GM18873 (cell line): ENCODE measurements at regions not wholly inside any gene's neighbourhood (a gene's known extent, or its start where the extent isn't known, plus 50 kb on each side); places are given as distances from the start of the nearest gene placed in this dataset.
A peak's percentile ranks its signal among the peaks of the same experiment; 100 is the strongest.
"Not testable (repeated sequence)": the region's sequence is repeated elsewhere in the genome, so short reads cannot be mapped to it uniquely, and the experiment has no call there.

Experiments
- ATAC-seq: cut with Tn5 transposase; IDR thresholded peaks from one replicate; pipeline ENCODE4 v1.9.1; 2021; ENCODE audit warnings: mild to moderate bottlenecking, moderate library complexity, moderate number of reproducible peaks; ENCODE audit not compliant: unreplicated experiment, low FRiP score

DNA sequence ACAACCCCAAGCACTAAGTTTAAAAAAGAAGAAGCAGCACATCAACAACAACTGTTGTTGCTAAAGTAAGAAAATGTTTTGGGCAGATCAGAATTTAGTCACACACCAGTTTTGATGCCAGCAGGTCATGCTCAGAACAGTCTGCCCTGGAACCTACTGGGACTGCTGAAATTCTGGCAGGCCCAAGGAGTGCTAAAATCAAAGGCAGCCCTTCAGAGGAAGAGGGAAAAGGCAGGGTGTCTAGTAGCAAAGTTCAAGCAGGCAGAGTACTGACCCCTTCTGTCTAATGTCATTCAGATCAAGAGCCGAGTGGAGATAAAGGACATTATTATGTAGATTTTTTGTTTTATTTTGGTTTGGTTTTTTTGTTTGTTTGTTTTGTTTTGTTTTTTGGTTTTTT lies 96.6 kb upstream of the LOC128125822 start:
- no peak for ATAC-seq

DNA sequence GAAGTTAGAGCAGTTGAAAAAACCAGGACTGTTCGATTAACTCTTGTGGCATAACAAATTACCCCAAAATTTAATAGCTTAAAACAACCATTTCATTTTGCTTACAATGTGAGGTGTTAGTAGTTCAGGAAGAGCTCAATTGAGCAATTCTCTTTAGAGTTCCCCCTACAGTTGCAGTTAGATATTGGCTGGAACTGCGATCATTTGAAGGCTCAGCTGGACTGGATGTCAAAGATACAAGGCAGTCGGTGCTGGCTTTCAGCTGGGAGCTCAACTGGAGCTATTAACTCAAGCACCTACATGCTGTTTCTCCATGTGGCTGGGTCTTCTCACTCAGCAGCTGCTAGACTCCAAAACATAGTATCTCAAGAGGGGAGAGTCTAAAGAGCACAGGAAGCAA lies 96.0 kb upstream of the LOC128125822 start:
- no peak for ATAC-seq

DNA sequence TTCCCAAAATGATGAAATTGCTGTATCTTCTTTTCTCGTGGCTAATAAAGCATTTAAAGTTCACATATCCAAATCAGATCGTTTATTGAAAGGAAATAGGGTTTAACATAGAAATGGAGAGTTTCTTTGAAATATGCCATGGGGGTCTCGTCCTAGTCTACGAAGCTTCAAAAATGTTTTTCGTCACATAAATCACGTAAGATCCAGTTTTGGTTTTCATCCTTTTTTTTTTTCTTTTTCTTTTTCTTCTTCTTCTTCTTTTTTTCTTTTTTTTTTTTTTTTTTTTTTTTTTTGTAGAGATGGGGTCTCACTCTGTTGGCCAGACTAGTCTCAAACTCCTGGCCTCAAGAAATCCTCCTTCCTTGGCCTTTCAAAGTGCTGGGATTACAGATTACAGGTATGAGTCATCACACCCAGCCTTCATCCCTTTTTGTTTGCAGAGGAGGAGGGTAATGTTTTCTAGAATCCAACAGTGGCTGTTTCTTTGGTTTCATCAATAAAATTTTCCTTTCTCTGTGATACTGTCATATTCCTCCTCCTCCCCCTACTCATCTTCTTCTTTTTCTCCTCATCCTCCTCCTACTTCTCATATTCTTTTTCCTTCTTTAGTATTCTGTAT lies 94.7 kb upstream of the LOC128125822 start:
- ATAC-seq = no peak

GRCh38 chr6:63478734-63479133 lies 93.5 kb upstream of the LOC128125822 start:
- ATAC-seq = no peak

DNA sequence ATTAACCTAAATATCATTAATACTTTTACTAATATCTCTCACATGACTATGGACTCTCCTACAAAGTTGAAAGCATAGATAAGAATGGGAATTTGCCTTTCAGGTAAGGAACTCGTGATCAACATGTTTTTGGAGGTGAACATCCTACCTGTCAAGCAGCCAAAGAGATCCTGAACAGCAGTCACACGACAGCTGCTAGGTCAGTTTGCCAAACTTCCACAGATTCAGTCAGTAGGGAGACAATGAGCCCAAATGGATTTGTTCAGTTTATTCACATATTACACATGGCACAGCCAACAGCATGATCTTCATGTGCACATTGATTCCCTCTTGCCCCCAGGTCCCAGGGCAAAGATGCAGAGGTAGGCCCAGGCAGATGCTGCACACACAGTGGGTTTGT lies 86.1 kb upstream of the LOC128125822 start:
- ATAC-seq = no peak

- no peak for ATAC-seq
Measured at GRCh38 chr6:63487103-63487813, 85.0 kb upstream of the LOC128125822 start.

DNA sequence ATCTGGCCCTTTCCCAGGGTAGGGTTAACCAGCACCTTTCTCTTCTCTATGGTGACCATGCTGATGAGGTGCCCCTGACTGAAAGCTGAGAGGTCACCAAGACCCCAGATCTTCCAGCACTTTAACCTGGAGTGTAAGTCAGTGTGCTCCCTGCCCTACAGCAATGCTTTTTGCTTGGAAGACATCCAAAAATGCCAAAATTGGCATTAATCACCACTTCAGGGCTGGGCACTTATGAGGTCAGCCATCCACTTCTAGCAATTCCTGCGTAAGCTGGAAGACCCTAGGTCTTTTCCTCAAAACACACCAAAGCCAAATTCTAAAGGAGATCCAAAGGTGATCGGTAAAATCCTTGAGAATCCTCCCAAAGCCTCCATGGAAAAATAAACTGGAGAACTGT lies 81.2 kb upstream of the LOC128125822 start:
- no peak for ATAC-seq

DNA sequence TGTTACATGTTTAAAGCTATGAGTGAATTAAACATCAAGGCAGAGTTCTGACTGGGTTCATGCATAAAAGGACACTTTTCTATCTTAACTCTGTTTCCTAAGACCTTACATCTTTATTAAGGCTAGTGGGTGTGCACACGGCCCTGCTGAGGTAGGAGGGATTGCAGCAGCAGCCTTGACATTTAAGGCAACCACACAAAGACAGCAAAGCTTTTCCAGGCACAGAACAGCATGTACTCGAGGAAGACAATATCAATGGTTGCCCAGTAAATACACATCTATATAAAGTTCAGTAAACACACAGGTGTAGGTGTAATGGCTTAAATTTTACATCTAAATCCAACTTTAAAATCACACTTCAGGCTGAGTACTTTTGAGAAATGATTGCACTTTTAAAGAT lies 79.8 kb upstream of the LOC128125822 start:
- no peak for ATAC-seq

GRCh38 chr6:63493557-63493956 lies 78.7 kb upstream of the LOC128125822 start:
- ATAC-seq = no peak

DNA sequence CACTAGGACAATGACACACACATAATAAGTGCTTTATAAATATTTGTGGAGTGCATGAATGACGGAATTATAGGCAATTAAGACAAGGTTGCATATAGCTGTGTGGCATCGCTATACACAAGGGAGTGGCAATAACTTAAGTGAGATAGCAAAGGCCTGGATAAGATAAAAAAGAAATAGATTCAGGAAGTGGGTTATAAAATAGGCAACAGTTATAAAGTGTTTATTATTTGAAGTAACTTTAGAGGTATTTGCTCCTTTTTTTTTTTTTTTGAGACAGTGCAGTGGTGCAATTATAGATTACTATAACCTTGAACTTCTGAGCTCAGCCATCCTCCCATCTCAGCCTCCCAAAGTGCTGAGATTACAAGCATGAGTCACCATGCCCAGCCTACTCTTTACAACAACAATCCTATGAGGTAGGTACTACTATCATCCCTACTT lies 75.9 kb upstream of the LOC128125822 start:
- ATAC-seq = no peak

GRCh38 chr6:63502156-63502555 lies 70.1 kb upstream of the LOC128125822 start:
- ATAC-seq = no peak

DNA sequence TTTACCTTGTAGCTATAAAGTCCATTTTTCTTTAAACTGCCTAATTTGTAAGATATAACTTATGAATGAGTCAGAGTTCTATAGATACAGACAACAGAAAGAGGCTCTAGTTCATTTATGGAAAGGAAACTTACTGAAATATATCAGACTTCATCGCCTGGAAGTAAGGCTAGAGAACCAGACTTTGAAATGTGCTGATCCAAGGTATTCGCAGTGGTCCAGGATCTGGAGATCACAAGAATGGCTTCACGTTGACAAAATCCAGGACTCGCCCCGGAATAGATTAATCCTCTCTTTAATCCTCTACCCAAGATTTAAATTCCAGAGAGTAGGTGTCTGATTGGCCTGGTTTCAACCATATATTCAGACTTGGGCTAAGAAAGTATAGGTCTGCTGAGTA lies 69.1 kb upstream of the LOC128125822 start:
- no peak for ATAC-seq

GRCh38 chr6:63504777-63505384 lies 67.4 kb upstream of the LOC128125822 start:
- peak; percentile 100 for ATAC-seq

DNA sequence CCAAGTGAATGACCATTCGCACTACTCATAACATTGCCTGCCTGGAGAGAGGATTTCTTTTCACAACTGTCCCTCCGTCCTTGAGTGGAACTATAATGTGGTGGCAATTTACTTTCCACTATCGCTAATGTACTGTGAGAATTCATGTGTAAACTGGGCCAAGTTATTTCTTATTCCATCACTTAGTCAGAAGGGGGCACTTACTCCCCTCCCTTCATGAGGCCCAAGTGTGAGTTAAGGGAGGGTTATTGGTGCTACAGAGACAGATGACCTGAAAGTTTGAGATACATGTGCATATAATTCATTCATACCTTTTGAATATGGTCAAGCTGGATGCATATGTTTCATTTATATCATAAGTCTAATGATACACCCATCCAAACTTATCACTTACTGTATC lies 65.2 kb upstream of the LOC128125822 start:
- ATAC-seq = no peak

- no peak for ATAC-seq
Measured at GRCh38 chr6:63509652-63510352, 62.5 kb upstream of the LOC128125822 start.

DNA sequence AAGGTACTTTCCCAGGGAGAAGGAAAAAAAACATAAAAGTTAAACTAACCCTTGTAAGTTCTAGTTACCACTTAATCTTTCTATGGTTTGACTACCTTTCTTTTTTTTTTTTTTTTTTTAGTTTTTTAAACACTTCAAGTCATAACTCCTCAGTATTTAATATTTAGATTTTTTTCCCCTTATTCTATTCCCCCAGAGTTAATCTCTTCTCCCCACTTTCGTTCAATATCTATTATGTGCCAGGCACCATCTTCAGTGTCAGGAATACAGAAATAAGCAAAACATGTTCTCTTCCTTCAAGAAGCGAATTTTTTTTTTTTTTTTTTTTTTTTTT lies 62.0 kb upstream of the LOC128125822 start:
- ATAC-seq = no peak

DNA sequence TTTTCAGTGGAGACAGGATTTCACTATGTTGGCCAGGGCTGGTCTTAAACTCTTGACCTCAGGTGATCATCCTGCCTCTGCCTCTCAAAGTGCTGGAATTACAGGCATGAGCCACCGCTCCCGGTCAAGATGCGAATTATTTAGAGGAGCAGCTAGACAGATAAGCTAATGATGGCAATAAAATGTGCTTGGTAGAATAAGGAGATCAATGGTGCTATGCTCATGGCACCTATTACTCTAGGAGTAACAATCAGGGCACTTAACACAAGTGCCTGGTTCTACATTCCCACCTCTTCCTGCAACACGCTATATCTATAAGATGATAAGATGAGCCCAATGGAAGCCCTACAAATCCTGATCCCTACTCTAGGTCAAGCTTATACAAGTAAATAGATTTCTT lies 61.4 kb upstream of the LOC128125822 start:
- no peak for ATAC-seq

GRCh38 chr6:63514488-63515173 lies 57.6 kb upstream of the LOC128125822 start:
- ATAC-seq = no peak

GRCh38 chr6:63515227-63515626 lies 57.1 kb upstream of the LOC128125822 start:
- not testable (repeated sequence) for ATAC-seq

DNA sequence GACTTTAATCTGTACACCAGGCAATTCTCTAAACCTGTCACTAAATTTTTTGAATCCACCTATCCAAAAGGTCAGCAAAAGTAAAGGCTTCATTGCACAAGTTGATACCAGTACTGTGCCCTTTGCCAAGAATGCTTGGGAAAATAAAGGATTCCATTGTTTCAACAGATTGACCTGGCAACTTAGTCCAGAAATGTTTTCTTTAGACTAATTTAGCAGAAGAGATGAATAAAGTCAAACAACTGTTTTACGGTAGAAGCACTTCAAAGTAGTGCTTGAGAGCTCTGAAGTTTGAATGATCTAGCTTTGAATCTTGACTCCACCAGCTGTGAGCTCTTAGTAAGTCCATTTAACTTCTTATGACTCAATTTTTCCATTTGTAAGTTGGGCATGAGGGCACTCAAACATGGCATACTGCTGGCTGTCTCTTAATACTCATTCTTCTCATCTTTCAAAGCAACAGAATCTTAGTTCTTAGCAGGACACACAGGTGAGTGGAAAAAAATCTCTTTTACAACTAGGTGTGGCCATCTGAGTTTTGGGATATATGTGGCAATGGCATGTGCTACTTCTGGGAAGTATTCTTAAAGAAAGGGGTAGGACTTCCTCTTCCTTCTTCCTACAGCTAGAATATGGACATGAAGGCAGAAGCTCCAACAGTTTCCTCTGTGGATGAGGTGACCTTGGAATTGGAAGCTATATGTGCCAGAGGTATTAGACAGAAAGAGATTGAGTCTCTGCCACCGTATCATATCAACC lies 55.9 kb upstream of the LOC128125822 start:
- no peak for ATAC-seq
